ENCODE measurements at regions not wholly inside any gene's neighbourhood (a gene's known extent, or its start where the extent isn't known, plus 50 kb on each side); places are given as distances from the start of the nearest gene placed in this dataset.

GRCh38 chr4:43987331-43987944, 461.2 kb downstream of the KCTD8 start:
- Histone ChIP-seq H3K36me3 (ENCODE audit: insufficient read depth, low read length, poor library complexity, severe bottlenecking) (no peaks in the 10 kb centered on the region), H3K4me3 (ENCODE audit: low read depth, low read length, poor library complexity, severe bottlenecking) (no peak overlapping the region), H3K27me3 (replicated peaks; ENCODE audit: insufficient read depth, low read depth, low read length, poor library complexity) (no peaks in the 10 kb centered on the region), H3K27ac (ENCODE audit: low read depth, low read length, poor library complexity, severe bottlenecking) (no peak overlapping the region), H3K9me3 (ENCODE audit: low read depth, low read length, poor library complexity, severe bottlenecking) (peaks cover 8% of the 10 kb centered on the region), H3K4me1 (ENCODE audit: insufficient read depth, low read length, poor library complexity, severe bottlenecking) (no peaks in the 10 kb centered on the region)
- ChIA-PET POLR2A (ENCODE audit: low non-redundant PET) (no interaction called here), CTCF (no interaction called here)
- intact Hi-C loops (cut with micrococcal nuclease; ENCODE audit: unreplicated experiment): no loop called here
- TF ChIP-seq, protein P1, sequence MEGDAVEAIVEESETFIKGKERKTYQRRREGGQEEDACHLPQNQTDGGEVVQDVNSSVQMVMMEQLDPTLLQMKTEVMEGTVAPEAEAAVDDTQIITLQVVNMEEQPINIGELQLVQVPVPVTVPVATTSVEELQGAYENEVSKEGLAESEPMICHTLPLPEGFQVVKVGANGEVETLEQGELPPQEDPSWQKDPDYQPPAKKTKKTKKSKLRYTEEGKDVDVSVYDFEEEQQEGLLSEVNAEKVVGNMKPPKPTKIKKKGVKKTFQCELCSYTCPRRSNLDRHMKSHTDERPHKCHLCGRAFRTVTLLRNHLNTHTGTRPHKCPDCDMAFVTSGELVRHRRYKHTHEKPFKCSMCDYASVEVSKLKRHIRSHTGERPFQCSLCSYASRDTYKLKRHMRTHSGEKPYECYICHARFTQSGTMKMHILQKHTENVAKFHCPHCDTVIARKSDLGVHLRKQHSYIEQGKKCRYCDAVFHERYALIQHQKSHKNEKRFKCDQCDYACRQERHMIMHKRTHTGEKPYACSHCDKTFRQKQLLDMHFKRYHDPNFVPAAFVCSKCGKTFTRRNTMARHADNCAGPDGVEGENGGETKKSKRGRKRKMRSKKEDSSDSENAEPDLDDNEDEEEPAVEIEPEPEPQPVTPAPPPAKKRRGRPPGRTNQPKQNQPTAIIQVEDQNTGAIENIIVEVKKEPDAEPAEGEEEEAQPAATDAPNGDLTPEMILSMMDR (conservative IDR thresholded peaks at IDR 0.05; ENCODE audit: low read depth, low read length): no peak
- TF ChIP-seq EZH2 (IDR thresholded peaks at IDR 0.05; ENCODE audit: borderline replicate concordance, low read depth, low read length, poor library complexity, severe bottlenecking): no peak
- no peak for DNase-seq (ENCODE audit: low spot score)
- no TSS peak for BruUV-seq (replicated peaks)

GRCh38 chr4:43990551-43990950, 458.1 kb downstream of the KCTD8 start:
- CTCF ChIA-PET: no interaction called here
- POLR2A ChIA-PET (ENCODE audit: low non-redundant PET): no interaction called here
- Histone ChIP-seq H3K9me3 (ENCODE audit: low read depth, low read length, poor library complexity, severe bottlenecking) (peaks cover 14% of the 10 kb centered on the region), H3K36me3 (ENCODE audit: insufficient read depth, low read length, poor library complexity, severe bottlenecking) (no peaks in the 10 kb centered on the region), H3K27me3 (replicated peaks; ENCODE audit: insufficient read depth, low read depth, low read length, poor library complexity) (no peaks in the 10 kb centered on the region), H3K27ac (ENCODE audit: low read depth, low read length, poor library complexity, severe bottlenecking) (no peak overlapping the region), H3K4me1 (ENCODE audit: insufficient read depth, low read length, poor library complexity, severe bottlenecking) (no peaks in the 10 kb centered on the region), H3K4me3 (ENCODE audit: low read depth, low read length, poor library complexity, severe bottlenecking) (no peak overlapping the region)
- TF ChIP-seq, protein P1 (conservative IDR thresholded peaks at IDR 0.05; ENCODE audit: low read depth, low read length): no peak
- no peak for TF ChIP-seq EZH2 (IDR thresholded peaks at IDR 0.05; ENCODE audit: borderline replicate concordance, low read depth, low read length, poor library complexity, severe bottlenecking)
- BruUV-seq (replicated peaks): no TSS peak
- DNase-seq (ENCODE audit: low spot score): no peak
- intact Hi-C loops (cut with micrococcal nuclease; ENCODE audit: unreplicated experiment): no loop called here

DNA sequence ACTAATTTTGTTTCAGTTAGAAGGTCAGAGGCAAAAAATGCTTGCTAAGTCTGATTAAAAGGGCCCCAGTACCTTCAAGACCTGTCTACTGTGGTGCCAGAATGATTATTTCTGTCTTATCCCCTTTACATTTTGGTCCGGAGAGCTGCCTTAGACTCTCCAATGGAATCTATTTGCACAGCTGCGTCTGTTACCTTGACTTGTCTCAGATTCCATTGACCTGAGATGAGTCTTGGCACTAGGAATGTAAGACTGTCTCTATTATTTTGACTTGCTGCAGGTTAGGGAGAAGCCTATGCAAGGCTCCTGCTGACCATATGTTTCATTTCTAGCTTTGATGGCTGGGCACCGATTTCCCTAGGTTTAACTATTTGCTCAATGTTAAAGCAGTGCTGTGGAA, 457.6 kb downstream of the KCTD8 start:
- H3K9me3 ChIP-seq (ENCODE audit: low read depth, low read length, poor library complexity, severe bottlenecking): peaks cover 14% of the 10 kb centered on the region
- H3K4me1 ChIP-seq (ENCODE audit: insufficient read depth, low read length, poor library complexity, severe bottlenecking): no peaks in the 10 kb centered on the region
- TF ChIP-seq EZH2 (IDR thresholded peaks at IDR 0.05; ENCODE audit: borderline replicate concordance, low read depth, low read length, poor library complexity, severe bottlenecking): no peak
- TF ChIP-seq, protein P1 (conservative IDR thresholded peaks at IDR 0.05; ENCODE audit: low read depth, low read length): no peak
- ChIA-PET POLR2A (ENCODE audit: low non-redundant PET) (no interaction called here), CTCF (no interaction called here)
- BruUV-seq (replicated peaks): no TSS peak
- no peaks in the 10 kb centered on the region for H3K27me3 ChIP-seq (replicated peaks; ENCODE audit: insufficient read depth, low read depth, low read length, poor library complexity)
- no peak overlapping the region for H3K4me3 ChIP-seq (ENCODE audit: low read depth, low read length, poor library complexity, severe bottlenecking)
- DNase-seq (ENCODE audit: low spot score): no peak
- H3K27ac ChIP-seq (ENCODE audit: low read depth, low read length, poor library complexity, severe bottlenecking): no peak overlapping the region
- no peaks in the 10 kb centered on the region for H3K36me3 ChIP-seq (ENCODE audit: insufficient read depth, low read length, poor library complexity, severe bottlenecking)
- intact Hi-C loops (cut with micrococcal nuclease; ENCODE audit: unreplicated experiment): no loop called here
